Eye (tissue), 1 donor: ENCODE measurements at regions not wholly inside any gene's neighbourhood (a gene's known extent, or its start where the extent isn't known, plus 50 kb on each side); places are given as distances from the start of the nearest gene placed in this dataset.

Experiments
- DNase-seq: peaks from one replicate; pipeline ENCODE4 v3.0.0-alpha.2; 2015

DNA sequence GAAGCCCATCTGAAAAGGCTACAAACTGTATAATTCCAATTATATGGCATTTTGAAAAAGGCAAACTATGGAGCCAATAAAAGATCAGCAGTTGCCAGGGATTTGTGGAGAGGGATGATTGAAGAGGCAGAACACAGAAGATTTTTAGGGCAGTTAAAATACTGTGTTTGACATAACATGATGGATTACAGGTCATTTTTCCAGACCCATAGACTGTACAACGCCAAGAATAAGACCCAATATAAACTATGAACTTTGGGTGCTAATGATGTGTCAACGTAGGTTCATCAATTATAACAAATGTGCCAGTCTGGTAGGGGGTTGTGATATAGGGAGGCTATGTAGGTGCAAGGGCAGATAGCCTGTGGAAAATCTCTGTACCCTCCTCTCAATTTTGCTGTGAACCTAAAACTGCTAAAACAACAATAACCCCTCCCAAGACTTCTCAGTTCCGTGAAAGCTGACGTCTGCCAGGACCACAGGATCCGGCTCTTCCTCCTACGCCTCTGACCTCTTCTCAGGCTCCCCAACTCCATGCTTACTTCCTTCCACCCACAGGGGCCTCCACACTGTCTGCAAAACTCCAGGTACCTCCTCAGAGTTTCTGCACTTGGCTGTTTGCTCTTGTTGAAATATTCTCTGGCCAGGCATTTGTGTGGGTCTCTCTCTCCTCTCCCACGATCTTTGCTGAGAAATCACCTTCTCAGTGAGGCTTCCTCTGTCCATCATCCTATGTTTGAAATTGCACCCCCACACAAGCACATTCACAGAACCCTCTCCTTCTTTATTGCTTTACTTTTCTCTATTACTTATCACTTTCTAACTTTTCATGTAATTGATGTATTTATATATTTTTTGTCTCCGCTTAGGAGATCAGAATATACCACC lies 131.4 kb downstream of the BBS10 start:
- no peak for DNase-seq

DNA sequence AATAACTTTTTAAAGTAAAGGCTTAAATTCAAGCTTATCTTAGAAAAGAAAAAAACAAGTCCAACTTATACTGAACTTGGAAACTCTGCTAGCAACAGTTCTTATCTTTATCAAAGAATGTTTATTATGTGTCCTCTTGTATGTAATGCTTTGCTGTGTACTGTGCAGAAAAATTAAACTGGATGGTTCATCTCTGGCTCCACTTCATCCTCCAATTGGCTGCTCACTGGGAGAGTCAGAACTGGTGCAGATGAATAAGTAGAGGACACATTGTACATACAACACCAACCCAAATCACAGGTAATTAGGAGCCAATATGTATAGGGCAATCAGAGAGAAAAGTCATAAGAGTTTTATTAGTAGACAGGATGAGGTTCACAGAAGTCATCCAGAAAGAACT lies 123.6 kb upstream of the NAP1L1 start:
- no peak for DNase-seq

DNA sequence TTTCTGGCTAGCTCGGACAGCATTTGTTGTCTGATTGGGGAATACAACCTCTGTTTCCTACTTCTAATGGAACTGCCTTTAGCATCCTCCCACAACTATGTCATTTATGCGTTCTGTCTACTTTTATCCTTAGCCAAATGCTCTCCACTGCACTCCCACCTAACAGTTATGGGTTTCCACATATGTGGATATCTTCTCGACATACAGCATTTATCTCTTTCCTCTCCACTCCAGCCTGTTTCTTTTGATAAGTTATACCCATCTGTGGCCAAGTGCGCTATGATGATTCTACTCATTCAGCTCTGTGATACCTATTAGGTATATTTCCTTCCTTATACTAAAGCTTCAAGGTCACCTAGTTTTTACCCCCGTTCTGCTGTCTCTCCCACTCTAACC lies 122.2 kb upstream of the NAP1L1 start:
- DNase-seq = no peak

DNA sequence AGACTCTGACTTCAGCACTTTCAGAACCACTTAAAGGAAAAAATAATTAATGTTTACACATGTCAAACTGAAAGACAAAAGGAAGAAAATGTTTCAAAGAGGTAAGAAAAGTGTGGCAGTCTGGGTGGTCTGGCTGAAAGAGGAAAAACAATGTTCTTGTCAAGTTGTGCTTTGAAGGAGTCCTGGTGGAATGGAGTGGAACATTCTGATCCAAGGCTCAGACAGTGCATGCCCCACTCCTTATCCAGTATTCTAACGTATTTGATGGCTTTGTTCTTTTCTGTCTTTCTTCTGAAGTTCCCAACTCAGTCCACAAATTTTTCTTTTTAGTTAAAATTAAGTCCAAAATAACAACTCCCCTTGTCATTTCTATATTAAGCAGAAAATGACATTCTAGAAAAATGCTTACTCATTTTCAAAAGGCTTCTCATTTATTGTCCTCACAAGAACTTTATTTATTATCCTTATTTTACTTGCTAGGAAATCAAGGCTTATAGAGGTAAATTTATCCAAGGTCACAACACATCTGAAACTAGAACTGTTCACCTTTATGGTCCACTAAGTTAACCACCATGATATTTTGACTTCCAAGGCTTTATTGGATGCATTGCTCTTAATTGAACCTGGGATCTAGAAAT lies 121.7 kb upstream of the NAP1L1 start:
- no peak for DNase-seq

DNA sequence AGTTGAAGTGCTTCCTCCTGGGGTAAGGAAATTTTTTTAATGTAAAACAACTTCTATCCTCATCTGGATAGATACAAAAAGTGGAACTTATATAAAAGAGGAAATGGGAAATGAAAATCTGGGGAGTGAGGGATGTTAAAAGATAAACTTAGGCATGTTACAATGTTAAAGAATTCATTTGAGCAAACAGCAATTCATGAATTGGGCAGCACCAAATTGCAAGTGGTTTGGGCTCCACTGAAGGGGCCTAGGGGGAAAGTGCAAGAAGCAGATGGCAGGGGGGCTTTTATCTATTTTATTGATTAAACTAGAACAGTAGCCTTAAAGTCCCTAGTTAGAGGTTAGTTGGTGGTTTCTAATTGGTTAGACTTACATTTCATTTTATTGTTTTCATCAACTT lies 118.1 kb upstream of the NAP1L1 start:
- DNase-seq = no peak

DNA sequence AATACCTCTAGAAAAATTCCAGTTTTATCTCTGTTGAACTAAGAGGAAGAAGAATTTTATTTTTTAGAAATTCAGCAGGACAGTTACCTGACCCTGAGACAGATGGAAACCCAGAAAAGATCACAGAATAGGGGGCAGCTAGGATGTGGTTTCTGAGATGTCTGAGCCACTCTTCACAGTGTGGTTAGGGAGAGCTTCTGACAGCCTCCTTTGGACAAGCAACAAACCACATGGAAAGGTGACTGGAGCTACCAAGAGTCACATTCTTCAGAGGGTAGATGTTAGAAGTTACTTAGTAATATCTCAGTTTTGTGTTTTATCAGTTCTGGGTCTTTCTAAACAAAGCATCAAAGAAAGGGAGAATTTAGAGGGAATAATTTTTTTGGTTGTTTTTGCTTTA lies 117.3 kb upstream of the NAP1L1 start:
- no peak for DNase-seq

DNA sequence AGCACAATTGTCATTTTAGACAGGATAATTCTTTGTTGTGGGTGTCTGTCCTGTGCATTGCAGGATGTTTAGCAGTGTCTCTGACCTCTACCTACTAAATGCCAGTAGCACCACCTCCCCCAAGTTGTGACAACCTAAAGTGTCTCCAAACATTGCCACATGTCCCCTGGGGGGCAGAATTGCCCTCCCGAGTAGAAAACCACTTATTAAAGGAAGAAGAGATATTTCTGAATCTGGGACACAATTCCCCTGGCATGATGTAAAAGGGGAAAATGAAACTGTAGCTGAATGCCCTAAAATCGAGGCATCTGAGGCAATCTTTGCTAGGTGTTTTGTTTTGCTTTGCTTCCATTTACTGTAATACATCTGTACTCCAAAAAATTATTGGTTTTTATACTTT lies 116.8 kb upstream of the NAP1L1 start:
- DNase-seq = no peak

DNA sequence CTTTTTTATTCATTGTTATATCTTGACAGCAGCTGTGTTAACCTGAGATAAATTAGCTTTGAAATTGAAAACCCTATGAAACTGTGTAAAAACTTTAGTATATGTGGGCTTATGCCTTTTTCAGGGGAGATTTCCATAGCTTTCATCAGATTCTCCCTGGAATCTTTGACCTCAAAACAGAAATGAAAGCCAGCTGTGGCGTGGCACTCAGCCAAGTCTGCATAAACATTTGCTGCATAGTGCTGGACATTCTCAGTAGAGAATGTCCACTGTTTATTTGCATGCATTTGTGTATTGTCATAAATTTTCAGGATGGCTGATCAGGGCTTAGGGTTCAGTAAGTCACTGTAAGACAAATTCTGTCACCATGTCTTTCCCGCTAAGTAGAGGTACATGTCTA lies 115.3 kb upstream of the NAP1L1 start:
- no peak for DNase-seq

DNA sequence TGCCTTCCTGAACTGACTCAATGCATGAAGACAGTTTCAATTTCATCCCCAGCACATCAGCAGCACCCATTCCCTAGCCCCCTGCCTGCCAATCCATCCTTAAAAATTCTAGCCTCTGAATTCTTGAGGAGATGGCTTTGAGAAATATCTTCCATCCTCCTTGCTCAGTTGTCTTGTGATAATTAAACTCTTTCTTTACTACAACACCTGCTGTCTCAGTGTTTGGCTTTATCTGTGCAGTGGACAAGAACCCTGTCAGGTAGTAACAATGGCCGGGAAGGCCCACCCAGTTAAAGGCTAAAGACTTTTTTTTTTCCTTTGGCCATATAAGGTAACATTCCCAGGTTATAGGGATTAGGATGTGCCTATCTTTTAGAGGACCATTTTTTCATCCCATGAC lies 114.4 kb upstream of the NAP1L1 start:
- DNase-seq = no peak

DNA sequence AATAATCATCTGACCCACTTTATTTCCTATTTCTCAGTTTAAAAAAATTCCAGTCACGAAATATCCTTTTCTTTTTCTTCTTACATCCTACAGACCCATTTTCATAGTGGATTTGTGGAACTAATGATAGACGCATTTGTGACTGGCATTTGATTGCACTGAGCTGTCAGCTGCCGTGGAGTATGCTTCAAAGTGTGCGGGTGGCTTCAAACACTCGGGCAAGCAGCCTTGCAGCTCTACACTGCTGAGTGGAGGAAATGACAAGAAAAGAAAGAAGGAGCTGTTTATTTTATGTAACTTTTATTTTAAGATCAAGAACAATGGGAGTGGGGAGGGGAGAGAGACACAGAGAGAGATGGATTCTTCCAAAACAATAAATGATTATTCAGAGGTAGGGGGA lies 112.8 kb upstream of the NAP1L1 start:
- DNase-seq = no peak

DNA sequence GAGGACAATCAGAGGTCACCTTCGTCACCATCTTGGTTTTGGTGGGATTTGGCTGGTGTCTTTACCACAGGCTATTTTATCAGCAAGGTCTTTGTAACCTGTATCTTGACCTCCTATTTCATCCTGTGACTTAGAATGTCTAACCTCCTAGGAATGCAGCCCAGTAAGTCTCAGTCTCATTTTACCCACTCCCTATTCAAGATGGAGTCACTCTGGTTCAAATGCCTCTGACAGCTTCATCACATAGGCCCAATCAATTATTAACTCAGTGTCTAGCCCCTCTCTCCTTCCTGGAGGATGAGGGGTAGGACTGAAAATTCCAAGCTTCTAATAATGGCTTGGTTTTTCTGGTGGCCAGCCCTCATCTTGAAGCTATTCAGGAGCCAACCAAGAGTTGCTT lies 111.4 kb upstream of the NAP1L1 start:
- DNase-seq = no peak

DNA sequence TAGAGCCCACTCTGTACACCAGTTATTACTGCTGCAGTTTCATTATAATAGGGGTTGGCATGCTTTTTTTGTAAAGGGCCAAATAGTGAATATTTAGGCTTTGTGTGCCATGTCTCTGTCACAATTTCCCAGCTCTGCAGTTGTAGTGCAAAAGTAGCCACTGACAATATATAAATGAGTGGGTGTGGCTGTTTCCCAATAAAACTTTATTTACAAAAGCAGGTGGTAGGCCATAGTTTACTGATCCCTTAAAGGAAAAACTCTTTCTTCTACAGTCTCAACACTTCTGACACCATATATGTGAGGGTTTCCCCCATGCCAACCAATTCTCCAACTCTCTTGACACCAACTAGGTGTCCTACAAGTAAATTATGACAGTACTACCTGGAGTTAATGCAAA lies 110.2 kb upstream of the NAP1L1 start:
- no peak for DNase-seq

DNA sequence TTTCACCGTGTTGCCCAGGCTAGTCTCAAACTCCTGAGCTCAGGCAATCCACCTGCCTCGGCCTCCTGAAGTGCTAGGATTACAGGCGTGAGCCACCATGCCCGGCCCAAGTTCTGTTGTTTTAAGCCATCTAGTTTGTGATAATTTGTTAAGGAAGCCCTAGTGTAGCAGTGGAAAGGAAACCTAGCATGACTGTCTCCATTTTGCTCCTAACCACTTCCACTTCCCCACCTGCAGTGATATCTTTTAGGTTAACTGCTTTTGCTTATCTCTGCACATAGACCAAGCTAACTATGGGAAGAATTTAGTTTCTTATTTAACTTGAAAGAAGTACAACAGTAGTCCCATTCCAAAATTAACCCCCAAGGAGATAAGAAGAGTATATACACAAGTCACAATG lies 109.5 kb upstream of the NAP1L1 start:
- DNase-seq = no peak

DNA sequence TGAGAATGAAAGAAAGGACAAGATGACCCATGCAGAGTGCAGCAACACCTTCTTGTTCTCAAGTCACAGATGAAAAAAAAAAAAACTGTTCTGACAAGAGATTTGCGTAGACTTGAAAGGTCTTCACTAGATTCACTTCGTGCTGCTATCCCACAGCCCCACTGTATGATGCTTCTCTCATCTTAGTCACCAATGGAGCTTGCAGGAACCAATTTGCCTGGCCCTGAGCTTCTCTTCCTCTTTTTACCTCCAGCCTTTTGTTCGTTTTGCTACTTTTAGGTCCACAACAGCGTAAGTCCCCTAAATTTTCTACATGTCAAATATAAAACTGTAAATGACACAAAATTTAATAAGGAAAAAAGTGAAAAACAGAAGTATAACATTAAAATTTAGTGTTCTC lies 107.9 kb upstream of the NAP1L1 start:
- no peak for DNase-seq

DNA sequence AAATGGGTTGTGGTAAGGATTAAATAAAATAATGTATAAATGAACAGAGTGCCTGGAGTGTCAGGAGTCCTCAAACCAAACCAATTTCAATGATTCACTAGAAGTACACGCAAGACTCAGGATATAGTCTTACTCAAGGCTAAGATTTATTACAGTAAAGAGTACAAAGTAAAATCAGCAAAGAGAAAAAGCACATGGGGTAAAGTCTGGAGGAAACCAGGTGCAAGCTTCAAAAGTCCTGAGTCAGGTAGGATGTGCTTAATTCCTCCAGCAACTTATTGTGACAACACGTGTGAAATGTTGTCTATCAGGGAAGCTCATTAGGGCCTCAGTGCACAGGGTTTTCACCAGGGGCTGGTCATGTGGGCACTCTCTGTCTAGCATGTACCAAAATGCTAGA lies 105.8 kb upstream of the NAP1L1 start:
- DNase-seq = no peak

DNA sequence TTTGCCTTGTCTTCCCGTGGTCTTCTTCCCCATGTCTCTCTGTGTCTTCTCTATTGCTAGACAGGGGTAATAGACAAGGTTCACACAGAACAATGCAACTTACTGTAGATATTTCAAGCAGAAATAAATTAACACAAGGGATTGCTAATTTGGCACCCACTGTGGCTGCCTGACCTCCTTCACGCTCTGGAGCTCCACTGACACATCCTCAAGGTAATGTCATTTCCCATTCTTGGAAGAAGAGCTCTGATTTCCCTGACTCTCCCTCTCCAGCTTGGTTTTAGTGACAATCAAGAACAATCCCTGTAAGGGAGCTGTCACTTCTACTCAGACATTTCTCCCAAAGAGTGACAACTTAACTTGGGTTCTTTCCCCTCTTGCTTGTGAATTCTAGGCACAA lies 105.4 kb upstream of the NAP1L1 start:
- DNase-seq = peak; percentile 30

DNA sequence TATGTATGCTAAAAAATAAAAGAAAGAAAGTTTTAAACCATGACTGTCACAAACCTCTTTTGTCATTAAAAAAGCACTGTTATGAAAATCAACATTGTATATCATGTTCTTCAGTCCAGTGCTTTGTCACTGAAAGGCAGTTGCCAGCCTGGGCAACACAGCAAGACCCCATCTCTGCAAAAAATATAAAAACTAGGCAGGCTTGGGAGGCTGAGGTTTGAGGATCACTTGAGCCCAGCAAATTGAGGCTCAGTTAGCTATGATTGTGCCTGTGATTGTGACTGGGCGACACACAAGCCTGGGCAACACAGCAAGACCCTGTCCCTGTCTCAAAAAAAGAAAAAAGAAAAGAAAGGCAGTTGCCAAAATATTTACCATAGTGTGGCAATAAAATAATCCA lies 102.7 kb upstream of the NAP1L1 start:
- no peak for DNase-seq

DNA sequence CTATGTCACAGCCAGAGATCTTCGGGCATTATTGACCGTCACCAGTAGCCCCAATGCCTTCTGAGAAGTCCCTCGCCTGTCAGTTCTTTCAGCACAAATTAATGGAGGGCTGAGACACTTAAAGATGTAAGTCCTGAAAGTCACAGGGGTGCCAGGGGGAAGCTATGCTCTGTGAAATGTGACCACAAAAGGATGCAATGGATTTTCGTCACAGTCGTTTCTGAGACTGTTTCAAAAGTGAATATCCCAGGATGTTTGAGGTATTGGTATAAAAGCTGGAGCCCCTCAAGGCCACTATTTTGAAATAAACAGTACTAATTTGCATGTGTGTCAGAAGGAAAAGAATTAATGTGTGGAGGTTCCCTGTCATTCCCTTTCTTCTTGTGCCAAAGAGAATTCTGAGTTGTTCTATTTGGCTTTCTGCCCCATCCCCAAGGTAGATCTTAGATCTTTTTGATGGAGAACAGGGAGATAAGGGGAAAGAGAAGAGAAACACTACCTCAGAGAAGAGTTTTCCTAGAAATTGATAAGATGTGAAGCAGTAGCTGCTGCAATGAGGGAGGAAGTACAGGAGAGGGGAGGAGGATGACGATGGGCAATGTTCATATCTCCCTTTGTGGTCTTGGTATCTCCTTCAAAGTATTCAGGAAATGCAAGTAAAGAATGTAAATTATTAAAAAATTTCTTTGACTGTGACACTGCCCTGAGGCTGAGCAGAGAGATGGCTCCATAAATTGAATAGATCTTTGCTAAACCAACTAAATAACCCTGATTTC lies 101.8 kb upstream of the NAP1L1 start:
- DNase-seq = no peak

DNA sequence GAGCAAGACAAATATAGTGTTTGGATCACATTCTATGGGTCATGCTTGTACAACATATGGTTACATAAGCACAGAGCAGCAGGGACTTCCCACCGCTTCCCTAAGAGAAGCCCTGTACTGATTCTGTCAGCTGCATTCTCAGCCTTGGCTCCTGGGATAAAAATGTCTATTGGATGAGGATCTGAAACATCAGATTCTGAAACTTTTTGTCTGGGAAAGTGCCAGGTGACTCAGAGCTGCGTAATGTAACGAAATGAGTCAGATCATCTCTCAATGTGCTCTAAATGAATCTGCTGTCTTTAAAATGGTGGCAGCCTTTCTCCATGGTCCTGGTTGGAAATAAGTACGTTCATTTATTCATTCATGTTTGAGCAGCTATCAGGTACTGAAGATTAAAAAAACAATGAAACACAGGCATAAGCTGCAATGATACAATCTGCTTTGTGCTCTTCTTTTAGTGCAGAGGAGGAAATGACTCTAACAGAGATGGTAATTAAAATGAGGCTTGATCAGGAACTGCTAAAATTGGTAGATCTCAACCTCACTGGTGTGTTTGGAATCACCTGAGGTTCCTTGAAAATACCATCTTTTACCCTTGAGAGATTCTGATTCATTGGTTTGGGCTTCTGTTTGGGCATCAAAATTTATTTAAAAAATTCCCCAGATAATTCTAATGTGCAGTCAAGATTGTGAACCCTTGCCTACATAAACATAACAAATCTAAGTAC lies 99.1 kb upstream of the NAP1L1 start:
- peak; percentile 35 for DNase-seq

DNA sequence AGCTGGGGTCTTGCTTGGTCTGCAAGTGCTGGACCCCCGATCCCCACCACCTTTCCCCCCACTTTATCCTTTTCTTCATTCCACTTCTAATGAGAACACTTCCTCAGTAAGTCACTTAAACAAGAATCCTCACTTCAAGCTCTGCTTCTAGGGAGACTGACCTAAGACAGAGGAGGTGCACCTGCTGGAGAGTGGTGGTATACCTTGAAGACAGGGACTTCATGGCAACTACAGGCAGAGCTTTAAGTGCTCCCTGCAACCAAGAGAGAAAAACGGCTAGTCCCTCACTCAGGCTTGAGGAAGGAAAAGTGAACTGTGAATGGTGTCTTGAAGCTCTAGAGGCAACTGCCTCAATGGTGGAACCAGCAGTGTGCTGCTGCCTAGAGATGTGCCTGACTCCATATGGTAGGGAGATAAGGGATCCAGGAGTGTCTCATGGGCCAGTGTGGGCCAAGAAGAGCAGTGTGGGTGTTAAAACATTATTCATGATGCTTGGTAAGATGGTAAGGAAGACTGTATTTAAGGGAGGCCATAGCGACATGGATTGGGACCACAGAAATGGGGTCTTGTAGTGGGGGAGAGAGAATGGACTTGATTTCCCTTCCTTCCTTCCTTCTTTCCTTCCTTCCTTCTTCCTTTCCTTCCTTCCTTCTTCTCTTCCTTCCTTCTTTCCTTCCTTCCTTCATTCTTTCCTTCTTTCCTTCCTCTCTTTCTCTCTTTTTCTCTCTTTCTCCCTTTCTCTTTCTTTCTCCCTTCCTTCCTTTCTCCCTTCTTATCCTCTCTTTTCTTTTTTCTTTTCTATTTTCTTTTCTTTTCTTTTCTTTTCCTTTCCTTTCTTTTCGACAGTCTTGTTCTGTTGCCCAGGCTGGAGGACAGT lies 96.2 kb upstream of the NAP1L1 start:
- no peak for DNase-seq

DNA sequence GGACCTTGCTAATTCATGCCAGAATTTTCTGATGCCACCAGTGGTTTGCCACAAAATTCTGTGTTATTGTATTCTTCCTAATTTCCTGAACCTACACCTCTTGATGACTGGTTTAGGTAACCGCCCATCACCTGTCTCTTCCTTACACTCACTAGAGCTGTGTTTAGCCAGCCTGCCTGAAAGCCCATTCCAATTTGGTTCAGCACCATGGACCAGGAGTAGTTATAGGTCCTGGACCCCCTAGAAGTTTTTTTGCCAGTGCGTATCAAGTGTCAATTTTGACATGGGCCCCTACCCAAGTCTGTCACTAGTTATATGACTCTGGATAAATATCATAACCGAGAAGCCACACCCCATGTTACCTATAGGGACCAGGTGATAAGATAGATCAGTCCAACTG lies 94.0 kb upstream of the NAP1L1 start:
- no peak for DNase-seq

DNA sequence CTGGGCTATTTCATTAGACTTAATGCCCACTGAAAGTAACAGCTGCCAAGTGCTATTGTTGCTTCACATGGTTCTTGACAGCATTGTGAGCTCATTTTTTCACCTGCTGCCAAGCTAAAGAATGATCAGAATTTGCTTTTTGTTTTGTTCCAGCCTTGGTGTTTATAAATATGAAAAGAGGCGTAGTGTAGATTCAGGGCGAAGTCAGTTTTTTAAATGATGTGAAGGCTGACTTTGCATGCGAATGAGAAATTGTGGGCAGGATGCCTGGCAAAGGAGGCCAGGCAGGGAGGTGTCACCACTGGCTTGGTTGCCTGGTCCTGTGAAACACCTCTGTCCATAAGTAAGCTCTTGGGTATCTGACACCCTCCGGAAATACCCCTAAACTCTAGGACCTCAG lies 93.3 kb upstream of the NAP1L1 start:
- no peak for DNase-seq
